Endothelial cell of umbilical vein (primary cell): ENCODE measurements at regions not wholly inside any gene's neighbourhood (a gene's known extent, or its start where the extent isn't known, plus 50 kb on each side); places are given as distances from the start of the nearest gene placed in this dataset.

ENCODE experiments used
- BruUV-seq: library from RNA; stranded (reverse); fragments of 400-500 nt; replicated peaks from 2 replicates; lab custom pipeline; 2021; lab: Mats Ljungman, UMichigan
- CTCF ChIA-PET: fragments of 300-600, 350-600 bp; sonication (Branson Sonifier 250); formaldehyde crosslinking; loops from one replicate; lab custom pipeline; 2021; ENCODE audit warnings: antibody characterized with exemption, inconsistent platforms; lab: Charles Lee
- POLR2A ChIA-PET: fragments of 300-600, 350-600 bp; sonication (Branson Sonifier 250); formaldehyde crosslinking; loops from one replicate; lab custom pipeline; 2021; ENCODE audit warnings: antibody characterized with exemption, inconsistent platforms; lab: Charles Lee
- DNase-seq: peaks from one replicate; pipeline ENCODE4 v3.0.0-alpha.2; 2011; ENCODE audit warnings: low read depth, low spot score
- FAIRE-seq: peaks from 2 replicates; lab custom pipeline; 2011; peaks lifted over from hg19 to GRCh38; lab: Jason Lieb, UNC
- H2AFZ ChIP-seq: 2 replicates; pipeline ENCODE4 v1.6.0; 2012; ENCODE audit warnings: low read depth, low read length, control low read depth, inconsistent platforms
- H3K27ac ChIP-seq: 2 replicates; pipeline ENCODE4 v1.5.1; 2011; ENCODE audit warnings: low read depth, mild to moderate bottlenecking, control low read depth, low read length, moderate library complexity; ENCODE audit not compliant: insufficient read depth
- H3K27me3 ChIP-seq, 2 experiments: 2 replicates each; pipeline versions ENCODE4 v1.6.0 to v1.6.1; 2011; ENCODE audit warnings: low read length in 2 of 2, mixed read lengths in 1 of 2; ENCODE audit not compliant: control insufficient read depth in 2 of 2, insufficient read depth in 2 of 2
- H3K36me3 ChIP-seq, 2 experiments: 2 replicates in 1 of 2; 3 replicates in 1 of 2; pipeline ENCODE4 v1.5.1; 2011; ENCODE audit warnings: low read length in 2 of 2, mild to moderate bottlenecking in 1 of 2, moderate library complexity in 1 of 2; ENCODE audit not compliant: control insufficient read depth in 2 of 2, insufficient read depth in 2 of 2; ENCODE audit errors: extremely low read depth in 1 of 2
- H3K4me1 ChIP-seq: 3 replicates; pipeline ENCODE4 v1.5.1; 2011; ENCODE audit warnings: mild to moderate bottlenecking, low read length; ENCODE audit not compliant: control insufficient read depth, insufficient read depth; ENCODE audit errors: extremely low read depth
- H3K4me2 ChIP-seq: 2 replicates; pipeline ENCODE4 v1.6.1; 2011; ENCODE audit warnings: low read length, control low read depth, mixed read lengths; ENCODE audit not compliant: insufficient read depth
- H3K4me3 ChIP-seq, 3 experiments: fragments of 200-600 bp in 1 of 3; sonication (generic), shearing (Covaris generic) in 1 of 3; replicated peaks in 1 of 3; 2 replicates each; pipeline ENCODE4 v1.5.1; 2011 to 2016; ENCODE audit warnings: control low read depth in 3 of 3, low read length in 3 of 3, mild to moderate bottlenecking in 2 of 3, inconsistent platforms in 1 of 3, low read depth in 1 of 3, moderate library complexity in 1 of 3; ENCODE audit not compliant: insufficient read depth in 1 of 3
- H3K79me2 ChIP-seq: 2 replicates; pipeline ENCODE4 v1.6.0; 2012; ENCODE audit warnings: low read length, inconsistent platforms; ENCODE audit not compliant: control insufficient read depth, insufficient read depth
- H3K9ac ChIP-seq: replicated peaks from 2 replicates; pipeline ENCODE3; 2011; ENCODE audit warnings: low read length, control low read depth; ENCODE audit not compliant: insufficient read depth; ENCODE audit errors: extremely low read depth
- H3K9me1 ChIP-seq: replicated peaks from 3 replicates; pipeline ENCODE4 v1.6.0; 2011; ENCODE audit warnings: mild to moderate bottlenecking, low read length; ENCODE audit not compliant: control insufficient read depth, insufficient read depth; ENCODE audit errors: extremely low read depth
- H3K9me3 ChIP-seq: replicated peaks from 2 replicates; pipeline ENCODE4 v1.5.1; 2012; ENCODE audit warnings: low read length, inconsistent platforms; ENCODE audit not compliant: control insufficient read depth, insufficient read depth
- H4K20me1 ChIP-seq: replicated peaks from 2 replicates; pipeline ENCODE3; 2011; ENCODE audit warnings: mild to moderate bottlenecking, low read length; ENCODE audit not compliant: control insufficient read depth, insufficient read depth; ENCODE audit errors: extremely low read depth
- EZH2 ChIP-seq: IDR thresholded peaks from 2 replicates; pipeline ENCODE4 v1.6.1; 2012; ENCODE audit warnings: borderline replicate concordance, low read depth, mild to moderate bottlenecking, moderate library complexity, low read length, inconsistent platforms; ENCODE audit not compliant: severe bottlenecking
- FOS ChIP-seq: IDR thresholded peaks from 2 replicates; pipeline ENCODE4 v1.6.1; 2011; ENCODE audit warnings: mild to moderate bottlenecking, low read length, moderate library complexity, borderline replicate concordance; ENCODE audit not compliant: insufficient read depth
- GATA2 ChIP-seq: IDR thresholded peaks from 2 replicates; pipeline ENCODE4 v1.7.0; 2011; ENCODE audit warnings: low read depth, mild to moderate bottlenecking, moderate library complexity, mixed read lengths, low read length; ENCODE audit not compliant: insufficient read length, insufficient read depth
- JUN ChIP-seq: IDR thresholded peaks from 2 replicates; pipeline ENCODE4 v1.6.1; 2011; ENCODE audit warnings: borderline replicate concordance, low read depth; ENCODE audit not compliant: insufficient read length, insufficient read depth
- MYC ChIP-seq: IDR thresholded peaks from one replicate; pipeline ENCODE4 v1.6.1; 2011; ENCODE audit warnings: mild to moderate bottlenecking, low read depth, low read length
- POLR2A ChIP-seq: IDR thresholded peaks from 2 replicates; pipeline ENCODE4 v1.6.1; 2012; ENCODE audit warnings: low read depth, mild to moderate bottlenecking, control low read depth, low read length
- POLR2AphosphoS5 ChIP-seq: IDR thresholded peaks from 2 replicates; pipeline ENCODE4 v1.6.1; 2012; ENCODE audit warnings: low read depth, mild to moderate bottlenecking, control low read depth, low read length, moderate library complexity; ENCODE audit not compliant: insufficient read depth
- dilution Hi-C: fragments of 300-500 bp; cut with MboI; formaldehyde crosslinking; loops from one replicate; pipeline ENCODE4 v1.15.0; 2019; ENCODE audit warnings: low sequenced_read_pairs; ENCODE audit not compliant: extremely low pct_ligation_motif_present
- intact Hi-C: fragments of 100-400 bp; cut with micrococcal nuclease; formaldehyde crosslinking; loops from one replicate; pipeline ENCODE4 v1.10.0; 2022
- TF ChIP-seq, protein P1 (sequence below), 2 donors: IDR thresholded peaks; 1 replicate in 1 of 2; 2 replicates in 1 of 2; pipeline ENCODE4 v1.5.1; 2011; ENCODE audit warnings: low read length in 2 of 2, mild to moderate bottlenecking in 2 of 2, moderate library complexity in 2 of 2, control low read depth in 1 of 2, inconsistent platforms in 1 of 2, low read depth in 1 of 2; ENCODE audit not compliant: insufficient read depth in 1 of 2; ENCODE audit errors: extremely low read depth in 1 of 2
- TF ChIP-seq, protein P2 (sequence below): IDR thresholded peaks from 2 replicates; pipeline ENCODE4 v1.6.1; 2011; ENCODE audit not compliant: insufficient read depth, insufficient read length

DNA sequence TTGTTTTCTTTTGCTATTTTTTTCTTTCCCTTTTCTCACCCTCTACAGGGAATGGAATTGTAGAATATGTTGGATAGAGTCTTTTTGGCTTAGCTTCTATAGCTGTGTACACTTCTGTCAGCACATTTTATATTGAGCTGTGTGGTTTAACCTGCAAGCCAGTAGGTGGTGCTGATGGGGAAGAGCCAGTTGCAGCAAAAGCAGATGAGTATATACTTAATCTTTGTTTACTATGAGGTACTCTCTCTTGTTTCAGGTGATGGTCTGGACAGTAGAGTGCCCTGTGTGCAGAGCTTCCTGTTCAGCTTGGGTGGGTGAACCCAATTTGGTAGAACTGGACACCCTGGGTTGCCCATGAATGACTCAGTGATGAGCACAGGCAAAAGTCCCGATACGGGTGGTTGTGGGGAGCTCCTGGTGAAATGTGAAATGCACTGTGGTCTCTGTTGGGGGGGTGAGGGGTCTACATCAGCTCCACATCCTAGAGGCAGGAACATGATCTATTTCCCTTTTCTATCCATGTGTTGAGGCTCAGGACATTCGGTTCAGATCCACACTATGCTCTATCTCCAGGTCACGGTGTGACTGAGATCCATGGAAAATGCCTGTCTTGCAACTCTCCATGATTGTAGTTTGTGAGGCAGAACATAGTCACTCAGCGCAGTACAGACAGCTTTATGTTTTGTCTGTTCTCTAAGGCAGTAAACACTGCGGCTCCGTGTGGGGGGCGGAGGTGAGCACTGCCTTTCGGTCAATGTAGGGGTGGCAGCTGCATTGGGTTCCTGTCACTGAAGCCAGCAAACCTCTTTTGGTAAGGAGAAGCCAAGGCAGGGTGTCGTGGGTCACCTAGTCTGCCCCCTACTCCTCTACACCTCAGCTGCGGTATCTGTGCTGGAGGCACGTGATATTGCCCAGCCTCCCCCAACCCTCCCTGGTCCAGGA is 353.2 kb downstream of the PRR16 start:
- Histone ChIP-seq H3K9me3 (no peaks in the 10 kb centered on the region), H3K9ac (no peak overlapping the region), H3K27ac (no peak overlapping the region), H3K36me3 (no peaks in the 10 kb centered on the region), H3K79me2 (no peaks in the 10 kb centered on the region), H4K20me1 (no peaks in the 10 kb centered on the region), H3K4me1 (no peaks in the 10 kb centered on the region), H2AFZ (no peak overlapping the region), H3K4me3 (no peak overlapping the region), H3K9me1 (no peaks in the 10 kb centered on the region), H3K27me3 (no peaks in the 10 kb centered on the region), H3K4me2 (no peak overlapping the region)
- TF ChIP-seq POLR2A (no peak), MYC (no peak), POLR2AphosphoS5 (no peak), JUN (no peak), FOS (no peak), EZH2 (no peak), GATA2 (no peak)
- TF ChIP-seq, protein P1, sequence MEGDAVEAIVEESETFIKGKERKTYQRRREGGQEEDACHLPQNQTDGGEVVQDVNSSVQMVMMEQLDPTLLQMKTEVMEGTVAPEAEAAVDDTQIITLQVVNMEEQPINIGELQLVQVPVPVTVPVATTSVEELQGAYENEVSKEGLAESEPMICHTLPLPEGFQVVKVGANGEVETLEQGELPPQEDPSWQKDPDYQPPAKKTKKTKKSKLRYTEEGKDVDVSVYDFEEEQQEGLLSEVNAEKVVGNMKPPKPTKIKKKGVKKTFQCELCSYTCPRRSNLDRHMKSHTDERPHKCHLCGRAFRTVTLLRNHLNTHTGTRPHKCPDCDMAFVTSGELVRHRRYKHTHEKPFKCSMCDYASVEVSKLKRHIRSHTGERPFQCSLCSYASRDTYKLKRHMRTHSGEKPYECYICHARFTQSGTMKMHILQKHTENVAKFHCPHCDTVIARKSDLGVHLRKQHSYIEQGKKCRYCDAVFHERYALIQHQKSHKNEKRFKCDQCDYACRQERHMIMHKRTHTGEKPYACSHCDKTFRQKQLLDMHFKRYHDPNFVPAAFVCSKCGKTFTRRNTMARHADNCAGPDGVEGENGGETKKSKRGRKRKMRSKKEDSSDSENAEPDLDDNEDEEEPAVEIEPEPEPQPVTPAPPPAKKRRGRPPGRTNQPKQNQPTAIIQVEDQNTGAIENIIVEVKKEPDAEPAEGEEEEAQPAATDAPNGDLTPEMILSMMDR (IDR thresholded peaks at IDR 0.05; ENCODE audit: extremely low read depth in 1 of 2, insufficient read depth in 1 of 2, low read depth in 1 of 2, low read length in 2 of 2): peak; percentile 31 to 46
- TF ChIP-seq, protein P2, sequence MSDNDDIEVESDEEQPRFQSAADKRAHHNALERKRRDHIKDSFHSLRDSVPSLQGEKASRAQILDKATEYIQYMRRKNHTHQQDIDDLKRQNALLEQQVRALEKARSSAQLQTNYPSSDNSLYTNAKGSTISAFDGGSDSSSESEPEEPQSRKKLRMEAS: no peak
- POLR2A ChIA-PET: no interaction called here
- CTCF ChIA-PET: interaction anchor here (0.6 to 5.4 kb wide), 25 partner anchors 9 to 1347 kb away, joined by 3 to 107 read pairs (median 4); no protein-coding TSS in a partner anchor
- no TSS peak for BruUV-seq
- intact Hi-C loops (loop anchor here (1.0 to 10.0 kb wide), 4 partner anchors 507 to 1280 kb away; no protein-coding TSS in a partner anchor), dilution Hi-C loops (no loop called here)
- FAIRE-seq: peak; percentile 18
- DNase-seq: peak; percentile 17
